GM12875 (cell line): ENCODE measurements at regions not wholly inside any gene's neighbourhood (a gene's known extent, or its start where the extent isn't known, plus 50 kb on each side); places are given as distances from the start of the nearest gene placed in this dataset.

Experiments
- H3K4me3 ChIP-seq: one replicate; pipeline ENCODE4 v1.5.1; 2011; ENCODE audit warnings: low read depth, low read length, control low read depth
- TF ChIP-seq, protein P1 (sequence below): IDR thresholded peaks from 2 replicates; pipeline ENCODE4 v1.5.1; 2011; ENCODE audit warnings: low read depth, mild to moderate bottlenecking, control low read depth, inconsistent platforms, low read length, moderate library complexity, borderline replicate concordance; ENCODE audit not compliant: insufficient read depth

DNA sequence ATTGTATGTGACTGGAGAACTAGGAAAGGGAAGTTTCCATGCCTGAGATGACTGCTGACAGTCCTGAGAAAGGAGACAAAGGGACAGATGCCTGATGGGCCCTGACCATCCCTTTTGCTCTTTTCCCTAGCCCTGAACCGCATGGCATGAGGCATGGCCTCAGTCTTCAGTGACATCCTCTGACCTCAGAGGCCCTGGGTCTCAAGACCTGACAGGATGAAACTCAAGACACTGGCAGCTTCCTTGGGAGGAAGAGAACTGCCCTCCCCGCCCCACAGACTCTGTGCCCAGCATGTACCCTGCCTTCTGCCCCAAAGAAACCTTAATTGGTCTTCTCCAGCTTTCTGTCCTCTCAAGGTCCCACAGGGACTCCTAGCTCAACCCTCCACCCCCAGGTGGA, 444.1 kb downstream of the SOX6 start:
- TF ChIP-seq, protein P1, sequence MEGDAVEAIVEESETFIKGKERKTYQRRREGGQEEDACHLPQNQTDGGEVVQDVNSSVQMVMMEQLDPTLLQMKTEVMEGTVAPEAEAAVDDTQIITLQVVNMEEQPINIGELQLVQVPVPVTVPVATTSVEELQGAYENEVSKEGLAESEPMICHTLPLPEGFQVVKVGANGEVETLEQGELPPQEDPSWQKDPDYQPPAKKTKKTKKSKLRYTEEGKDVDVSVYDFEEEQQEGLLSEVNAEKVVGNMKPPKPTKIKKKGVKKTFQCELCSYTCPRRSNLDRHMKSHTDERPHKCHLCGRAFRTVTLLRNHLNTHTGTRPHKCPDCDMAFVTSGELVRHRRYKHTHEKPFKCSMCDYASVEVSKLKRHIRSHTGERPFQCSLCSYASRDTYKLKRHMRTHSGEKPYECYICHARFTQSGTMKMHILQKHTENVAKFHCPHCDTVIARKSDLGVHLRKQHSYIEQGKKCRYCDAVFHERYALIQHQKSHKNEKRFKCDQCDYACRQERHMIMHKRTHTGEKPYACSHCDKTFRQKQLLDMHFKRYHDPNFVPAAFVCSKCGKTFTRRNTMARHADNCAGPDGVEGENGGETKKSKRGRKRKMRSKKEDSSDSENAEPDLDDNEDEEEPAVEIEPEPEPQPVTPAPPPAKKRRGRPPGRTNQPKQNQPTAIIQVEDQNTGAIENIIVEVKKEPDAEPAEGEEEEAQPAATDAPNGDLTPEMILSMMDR = no peak
- no peak overlapping the region for H3K4me3 ChIP-seq

DNA sequence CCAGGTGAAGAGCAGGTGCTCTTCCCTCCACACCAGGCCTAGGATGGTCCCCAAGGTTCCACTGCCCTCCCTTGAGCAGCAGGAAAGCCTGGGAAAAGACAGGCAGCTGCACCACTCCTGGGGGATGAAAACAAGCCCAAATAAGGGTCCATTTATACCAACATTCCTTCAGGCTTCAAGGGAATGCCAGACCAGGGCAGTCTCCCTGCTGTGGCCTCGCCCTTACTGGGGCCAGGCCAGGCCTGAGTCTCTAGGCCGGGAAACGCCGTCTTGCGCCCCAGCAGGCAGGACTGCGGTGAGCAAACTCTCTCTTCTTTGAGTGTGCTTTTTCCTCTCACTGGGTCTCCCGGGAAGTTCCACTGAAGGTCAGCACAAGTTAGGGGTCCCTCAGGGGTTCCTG, 443.5 kb downstream of the SOX6 start:
- TF ChIP-seq, protein P1 = no peak

DNA sequence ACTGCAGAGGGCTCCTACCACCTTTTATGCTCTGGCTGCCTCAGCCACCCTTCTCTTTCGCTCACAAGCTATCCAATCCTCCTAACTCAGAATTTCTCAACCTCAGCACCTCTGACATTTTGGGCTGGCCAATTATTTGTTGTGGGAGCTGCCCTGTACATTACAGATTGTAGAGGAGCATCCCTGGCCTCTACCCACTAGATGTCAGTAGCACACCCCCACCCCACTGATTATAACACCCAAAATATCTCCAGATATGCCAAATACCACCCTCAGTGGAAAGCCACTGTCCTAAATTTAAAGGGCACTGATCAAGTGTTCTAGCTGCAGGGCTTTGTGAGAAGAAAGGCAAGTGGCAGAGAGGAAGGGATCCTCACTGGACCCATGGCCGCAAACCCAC, 443.1 kb downstream of the SOX6 start:
- TF ChIP-seq, protein P1 = no peak

More for the DNA sequence above, 443.5 kb downstream of the SOX6 start:
- H3K4me3 ChIP-seq = no peak overlapping the region

More for the DNA sequence above, 443.1 kb downstream of the SOX6 start:
- no peak overlapping the region for H3K4me3 ChIP-seq
